Astrocyte (in vitro differentiated cells and primary cell): ENCODE measurements at regions not wholly inside any gene's neighbourhood (a gene's known extent, or its start where the extent isn't known, plus 50 kb on each side); places are given as distances from the start of the nearest gene placed in this dataset.

ENCODE experiments used
- DNase-seq: peaks from one replicate; pipeline ENCODE4 v3.0.0-alpha.2; 2010; ENCODE audit warnings: low read depth
- FAIRE-seq: peaks from 2 replicates; lab custom pipeline; 2011; peaks lifted over from hg19 to GRCh38; lab: Jason Lieb, UNC
- H2AFZ ChIP-seq: 2 replicates; pipeline ENCODE4 v1.6.0; 2012; ENCODE audit warnings: low read depth, low read length, inconsistent platforms
- H3K27ac ChIP-seq: 2 replicates; pipeline ENCODE4 v1.5.1; 2011; ENCODE audit warnings: low read depth, low read length, inconsistent platforms
- H3K27me3 ChIP-seq: 2 replicates; pipeline ENCODE4 v1.6.0; 2011; ENCODE audit warnings: low read length, inconsistent platforms; ENCODE audit not compliant: insufficient read depth
- H3K36me3 ChIP-seq: 2 replicates; pipeline ENCODE4 v1.5.1; 2011; ENCODE audit warnings: low read length, inconsistent platforms; ENCODE audit not compliant: insufficient read depth
- H3K4me1 ChIP-seq: 2 replicates; pipeline ENCODE4 v1.5.1; 2011; ENCODE audit warnings: low read length, inconsistent platforms; ENCODE audit not compliant: insufficient read depth
- H3K4me2 ChIP-seq: 2 replicates; pipeline ENCODE4 v1.6.0; 2012; ENCODE audit warnings: low read length, inconsistent platforms
- H3K4me3 ChIP-seq: 2 replicates; pipeline ENCODE4 v1.5.1; 2011; ENCODE audit warnings: low read depth, mild to moderate bottlenecking, low read length, inconsistent platforms; ENCODE audit not compliant: insufficient read depth
- H3K79me2 ChIP-seq: 2 replicates; pipeline ENCODE4 v1.6.0; 2012; ENCODE audit warnings: mild to moderate bottlenecking, low read length, inconsistent platforms; ENCODE audit not compliant: insufficient read depth
- H3K9ac ChIP-seq: 2 replicates; pipeline ENCODE4 v1.6.0; 2012; ENCODE audit warnings: mild to moderate bottlenecking, low read length, inconsistent platforms
- H3K9me3 ChIP-seq: 2 replicates; pipeline ENCODE4 v1.5.1; 2012; ENCODE audit warnings: low read depth, mild to moderate bottlenecking, low read length, inconsistent platforms; ENCODE audit not compliant: insufficient read depth
- H4K20me1 ChIP-seq: 2 replicates; pipeline ENCODE4 v1.6.0; 2012; ENCODE audit warnings: low read length, inconsistent platforms; ENCODE audit not compliant: insufficient read depth
- H3K27ac Mint-ChIP-seq: one replicate; pipeline ENCODE4 v1.8.0; 2021; ENCODE audit warnings: mild to moderate bottlenecking, mixed read lengths; ENCODE audit not compliant: unreplicated experiment
- H3K27me3 Mint-ChIP-seq: one replicate; pipeline ENCODE4 v1.8.0; 2021; ENCODE audit warnings: low read depth, mixed read lengths; ENCODE audit not compliant: unreplicated experiment
- H3K36me3 Mint-ChIP-seq: one replicate; pipeline ENCODE4 v1.8.0; 2021; ENCODE audit warnings: low read depth, mixed read lengths; ENCODE audit not compliant: unreplicated experiment
- H3K4me1 Mint-ChIP-seq: one replicate; pipeline ENCODE4 v1.8.0; 2021; ENCODE audit warnings: low read depth, mixed read lengths; ENCODE audit not compliant: unreplicated experiment
- H3K4me3 Mint-ChIP-seq: one replicate; pipeline ENCODE4 v1.8.0; 2021; ENCODE audit warnings: mild to moderate bottlenecking, moderate library complexity, mixed read lengths; ENCODE audit not compliant: unreplicated experiment
- H3K9me3 Mint-ChIP-seq: one replicate; pipeline ENCODE4 v1.8.0; 2021; ENCODE audit warnings: mild to moderate bottlenecking, mixed read lengths; ENCODE audit not compliant: unreplicated experiment
- CTCF ChIP-seq: IDR thresholded peaks from 2 replicates; pipeline ENCODE4 v1.5.1; 2011; ENCODE audit warnings: low read depth, mild to moderate bottlenecking, inconsistent platforms, low read length, moderate library complexity; ENCODE audit not compliant: insufficient read depth
- EZH2 ChIP-seq: IDR thresholded peaks from 2 replicates; pipeline ENCODE4 v1.6.1; 2012; ENCODE audit warnings: mild to moderate bottlenecking, low read length, inconsistent platforms; ENCODE audit not compliant: insufficient read depth

DNA sequence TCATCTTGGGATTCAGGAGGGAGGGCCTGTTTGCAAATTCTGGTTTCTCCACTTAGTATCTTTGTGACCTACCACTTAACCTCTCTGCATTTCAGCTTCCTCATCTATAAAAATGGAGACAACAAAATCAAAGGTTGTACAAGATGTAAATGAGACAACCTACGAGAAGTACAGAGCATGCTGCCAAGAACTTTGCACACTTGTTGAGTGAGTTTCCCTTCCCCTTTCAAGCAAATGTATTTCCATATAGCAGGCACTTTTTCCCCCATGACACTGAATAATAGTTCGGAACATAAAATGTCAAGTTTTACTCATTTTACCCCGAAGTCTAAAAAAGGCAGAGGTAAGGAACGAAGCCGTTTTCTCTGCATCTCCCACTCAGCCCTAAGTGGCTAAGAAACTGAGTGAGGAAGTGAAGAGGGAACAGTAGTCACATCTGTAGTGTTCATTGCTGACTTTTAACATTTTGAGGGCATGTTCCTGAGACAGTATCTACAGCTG, 159.0 kb downstream of the TLE1 start:
- DNase-seq = no peak
- H3K4me1 Mint-ChIP-seq = peaks cover 26% of the 10 kb centered on the region
- no peak overlapping the region for H3K4me3 Mint-ChIP-seq
- H3K36me3 ChIP-seq = no peaks in the 10 kb centered on the region
- no peaks in the 10 kb centered on the region for H3K27me3 Mint-ChIP-seq
- no peaks in the 10 kb centered on the region for H3K9me3 Mint-ChIP-seq
- H4K20me1 ChIP-seq = no peaks in the 10 kb centered on the region
- H3K9ac ChIP-seq = no peak overlapping the region
- no peak for TF ChIP-seq CTCF
- no peak overlapping the region for H3K27ac Mint-ChIP-seq
- H3K9me3 ChIP-seq = no peaks in the 10 kb centered on the region
- H3K4me1 ChIP-seq = no peaks in the 10 kb centered on the region
- FAIRE-seq = no peak
- H2AFZ ChIP-seq = no peak overlapping the region
- H3K4me3 ChIP-seq = no peak overlapping the region
- no peak overlapping the region for H3K4me2 ChIP-seq
- H3K27me3 ChIP-seq = no peaks in the 10 kb centered on the region
- H3K36me3 Mint-ChIP-seq = no peaks in the 10 kb centered on the region
- H3K79me2 ChIP-seq = no peaks in the 10 kb centered on the region
- no peak overlapping the region for H3K27ac ChIP-seq

DNA sequence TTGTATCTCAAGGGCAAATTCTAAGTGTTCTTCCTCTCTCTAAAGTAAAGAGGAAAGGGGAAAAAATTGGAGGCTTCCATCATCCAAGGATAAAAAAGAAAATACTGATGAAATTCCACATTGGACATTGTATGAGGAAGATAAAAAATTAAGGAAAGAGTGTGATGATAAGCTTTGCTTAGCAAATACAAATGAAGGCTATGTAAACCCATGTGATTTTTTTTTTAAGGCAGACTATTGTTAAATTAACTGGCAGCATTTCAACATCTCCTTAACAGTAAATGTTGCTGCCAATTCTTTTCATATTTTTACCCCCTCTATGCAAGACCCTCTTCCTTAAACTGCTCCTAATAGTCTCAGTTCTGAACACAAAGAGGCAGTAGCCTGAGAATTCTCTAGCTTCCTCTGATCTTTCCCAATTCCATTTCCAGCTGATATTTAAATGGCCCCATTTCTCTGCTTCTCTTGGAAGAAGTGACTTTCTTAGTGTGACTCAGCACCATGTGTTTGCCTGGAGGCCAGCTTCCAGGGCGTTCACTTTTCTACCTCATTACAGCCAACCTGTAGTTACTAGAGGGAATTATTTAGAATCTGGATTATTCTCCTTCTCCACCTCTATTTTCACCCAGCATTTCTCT, 159.7 kb downstream of the TLE1 start:
- DNase-seq = peak; percentile 55
- Histone ChIP-seq H3K4me2 (no peak overlapping the region), H3K27me3 (no peaks in the 10 kb centered on the region), H3K4me1 (no peaks in the 10 kb centered on the region), H2AFZ (no peak overlapping the region), H3K9me3 (no peaks in the 10 kb centered on the region), H3K36me3 (no peaks in the 10 kb centered on the region), H3K9ac (no peak overlapping the region), H3K27ac (no peak overlapping the region), H4K20me1 (no peaks in the 10 kb centered on the region), H3K79me2 (no peaks in the 10 kb centered on the region), H3K4me3 (no peak overlapping the region)
- Mint-ChIP-seq H3K4me3 (no peak overlapping the region), H3K27me3 (no peaks in the 10 kb centered on the region), H3K4me1 (peaks cover 26% of the 10 kb centered on the region), H3K27ac (peak overlapping the region; percentile 67), H3K9me3 (no peaks in the 10 kb centered on the region), H3K36me3 (no peaks in the 10 kb centered on the region)
- no peak for FAIRE-seq
- TF ChIP-seq CTCF (no peak), EZH2 (no peak)

- Histone ChIP-seq H4K20me1 (no peaks in the 10 kb centered on the region), H3K4me3 (no peak overlapping the region), H3K27ac (no peak overlapping the region), H3K4me2 (peak overlapping the region; percentile 49), H2AFZ (no peak overlapping the region), H3K4me1 (no peaks in the 10 kb centered on the region), H3K9ac (no peak overlapping the region), H3K36me3 (no peaks in the 10 kb centered on the region), H3K79me2 (no peaks in the 10 kb centered on the region), H3K9me3 (no peaks in the 10 kb centered on the region), H3K27me3 (no peaks in the 10 kb centered on the region)
- H3K27ac Mint-ChIP-seq = peak overlapping the region; percentile 55
- DNase-seq (peak; percentile 82), FAIRE-seq (no peak)
- TF ChIP-seq EZH2 (no peak), CTCF (no peak)
- peaks cover 20% of the 10 kb centered on the region for H3K4me1 Mint-ChIP-seq
- no peak overlapping the region for H3K4me3 Mint-ChIP-seq
- H3K9me3 Mint-ChIP-seq = no peaks in the 10 kb centered on the region
- H3K27me3 Mint-ChIP-seq = no peaks in the 10 kb centered on the region
- no peaks in the 10 kb centered on the region for H3K36me3 Mint-ChIP-seq
Observed at GRCh38 chr9:81526587-81526986, 162.8 kb downstream of the TLE1 start.
